GM21529 (cell line): ENCODE measurements at regions not wholly inside any gene's neighbourhood (a gene's known extent, or its start where the extent isn't known, plus 50 kb on each side); places are given as distances from the start of the nearest gene placed in this dataset.

Experiments used
- ATAC-seq: cut with Tn5 transposase; IDR thresholded peaks from one replicate; pipeline ENCODE4 v1.9.1; 2021; ENCODE audit not compliant: unreplicated experiment

DNA sequence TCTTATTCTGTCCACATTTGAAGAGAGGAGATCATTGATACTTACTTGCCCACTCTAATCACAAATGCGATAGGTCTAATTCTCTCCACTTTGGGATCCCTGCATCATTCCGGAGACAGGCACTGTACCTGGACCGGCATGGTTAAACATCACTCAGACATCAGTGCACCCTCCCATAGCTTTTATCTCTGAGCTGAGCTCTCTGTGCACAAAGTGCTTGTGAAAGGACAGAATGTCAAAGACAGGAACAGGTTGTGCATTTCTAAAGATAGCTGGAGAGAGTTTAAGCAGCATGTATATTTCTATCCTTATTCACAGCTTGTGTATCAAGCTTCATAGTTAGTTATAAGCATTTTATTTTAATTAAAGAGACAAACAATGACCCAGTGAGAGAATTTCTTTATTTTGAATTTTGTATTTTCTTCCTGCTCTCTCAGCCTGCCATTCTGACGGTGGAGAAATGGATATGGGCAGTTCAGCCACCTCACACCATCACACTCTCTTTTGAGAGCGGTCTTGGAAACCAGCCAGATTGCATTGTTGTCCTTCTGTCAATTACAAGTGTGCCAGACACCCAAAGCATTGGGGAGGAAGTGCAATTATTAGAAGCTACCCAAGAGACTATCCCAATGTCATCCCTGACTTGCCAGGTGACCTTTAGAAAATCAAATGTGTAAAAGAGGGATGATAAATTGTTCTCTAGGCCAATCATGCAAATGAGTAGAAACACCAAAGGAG, 65.2 kb upstream of the CHL1 start:
- no peak for ATAC-seq

DNA sequence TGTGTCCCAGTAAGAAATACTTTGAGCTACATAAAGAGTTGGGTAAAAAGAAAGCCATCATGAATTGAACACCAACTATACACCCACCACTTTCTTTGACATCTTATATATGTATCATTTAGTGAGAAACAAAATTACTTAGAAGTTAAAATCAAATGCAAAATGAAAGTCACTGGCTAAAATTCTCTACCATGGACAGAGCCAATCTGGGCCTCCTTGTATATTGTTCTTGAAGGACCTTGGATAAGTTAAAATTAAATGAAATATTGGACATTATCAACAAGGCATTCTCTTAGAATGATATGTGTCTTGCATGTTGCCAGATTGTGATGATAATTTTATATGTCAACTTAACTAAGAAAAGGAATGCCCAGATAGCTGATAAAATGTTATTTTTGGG, 64.2 kb upstream of the CHL1 start:
- no peak for ATAC-seq

DNA sequence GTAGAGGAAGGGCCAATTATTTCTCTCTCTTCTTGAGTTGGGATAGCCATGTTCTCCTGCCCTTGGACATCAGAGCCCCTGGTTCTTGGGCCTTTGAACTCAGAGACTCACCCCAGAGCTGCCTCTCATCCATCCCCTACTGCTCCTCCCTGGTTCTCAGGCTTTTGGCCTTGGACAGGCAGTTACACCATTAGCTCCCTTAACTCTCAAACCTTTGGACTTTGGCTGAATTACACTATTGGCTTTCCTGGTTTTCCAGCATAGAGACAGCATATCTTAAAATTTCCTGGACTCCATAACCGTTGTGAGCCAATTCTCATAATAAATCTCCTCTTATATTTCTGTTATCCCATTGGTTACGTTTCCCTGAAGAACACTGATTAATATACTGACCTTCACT, 63.7 kb upstream of the CHL1 start:
- no peak for ATAC-seq

DNA sequence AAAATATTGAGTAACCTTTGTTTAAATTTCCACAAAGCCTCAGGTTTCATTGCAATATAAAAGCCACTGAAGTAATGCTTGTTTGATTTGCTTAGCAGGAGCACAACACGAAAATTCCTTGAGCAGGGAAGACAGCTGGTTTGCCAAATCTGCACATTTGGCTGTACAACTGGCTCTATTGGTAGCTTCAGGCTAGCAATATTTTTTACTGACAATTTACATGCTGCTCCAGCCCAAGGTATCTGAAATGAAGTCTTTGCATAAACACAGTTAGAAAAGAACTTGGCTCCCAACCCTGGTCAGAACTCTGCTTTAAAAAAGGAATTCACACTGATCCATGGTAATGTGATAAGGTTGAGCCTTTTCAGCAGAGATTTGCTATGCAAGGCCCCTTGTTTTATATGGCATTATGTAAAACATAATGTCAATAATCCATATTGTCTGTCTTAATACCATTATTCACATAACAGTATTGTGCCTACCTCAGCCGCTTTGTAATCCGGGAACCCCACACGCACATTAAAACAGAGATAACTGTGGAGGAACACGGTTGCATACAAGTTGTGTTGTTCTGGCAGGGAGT, 55.7 kb upstream of the CHL1 start:
- no peak for ATAC-seq
